ENCODE measurements at regions not wholly inside any gene's neighbourhood (a gene's known extent, or its start where the extent isn't known, plus 50 kb on each side); places are given as distances from the start of the nearest gene placed in this dataset.

DNA sequence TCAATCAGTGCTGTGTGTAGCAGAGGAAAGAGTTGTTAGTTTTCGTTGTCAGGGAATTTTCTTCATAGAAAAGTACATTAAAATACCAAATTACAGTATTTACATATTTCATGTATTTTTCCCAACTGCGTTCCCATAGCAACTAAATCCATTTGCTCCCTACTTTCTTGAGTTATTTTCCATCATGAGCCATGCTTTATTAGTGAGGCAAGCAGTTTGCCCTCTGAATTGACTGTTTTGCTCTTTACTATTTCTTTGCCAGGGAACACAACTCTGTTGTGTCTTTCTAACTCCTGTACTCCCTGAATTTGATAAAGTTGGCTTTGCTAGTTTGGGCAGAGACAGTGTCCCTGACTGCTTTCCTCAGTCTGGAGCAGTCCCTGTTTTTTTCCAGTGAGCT is 276.2 kb upstream of the SLC30A5 start:
- H3K4me3 ChIP-seq (replicated peaks in 1 of 2; ENCODE audit: low read depth in 1 of 2, low read length in 2 of 2): no peak overlapping the region
- no peaks in the 10 kb centered on the region for H3K4me1 ChIP-seq (ENCODE audit: control insufficient read depth in 1 of 2, insufficient read depth in 2 of 2, low read length in 2 of 2)
- no peak overlapping the region for H3K4me2 ChIP-seq (ENCODE audit: low read length)
- no peaks in the 10 kb centered on the region for H3K9me3 ChIP-seq (ENCODE audit: control insufficient read depth in 1 of 2, insufficient read depth in 1 of 2, low read depth in 1 of 2, low read length in 2 of 2)
- no peaks in the 10 kb centered on the region for H3K27me3 ChIP-seq (ENCODE audit: insufficient read depth, low read length)
- no peak for ATAC-seq
- no peaks in the 10 kb centered on the region for H3K36me3 ChIP-seq (ENCODE audit: control insufficient read depth in 1 of 2, insufficient read depth in 2 of 2, low read length in 2 of 2)
- RAD21 ChIA-PET (ENCODE audit: low non-redundant PET in 1 of 2, low total read pairs in 2 of 2, uncharacterized antibody in 2 of 2, unreplicated experiment in 2 of 2): no interaction called here
- intact Hi-C loops (cut with micrococcal nuclease): loop anchor here (10.0 kb wide), 1 partner anchor 63 kb away; no protein-coding TSS in a partner anchor
- CTCF ChIA-PET: no interaction called here
- POLR2A ChIA-PET: no interaction called here
- H2AFZ ChIP-seq (ENCODE audit: low read depth, low read length, poor library complexity, severe bottlenecking): no peak overlapping the region
- H3K79me2 ChIP-seq (ENCODE audit: insufficient read depth, low read length): no peaks in the 10 kb centered on the region
- H3K9ac ChIP-seq (ENCODE audit: low read length): no peak overlapping the region
- no TSS peak for BruUV-seq (replicated peaks)
- H4K20me1 ChIP-seq (ENCODE audit: insufficient read depth): no peaks in the 10 kb centered on the region
- H3K9me2 ChIP-seq (ENCODE audit: insufficient read depth): no peaks in the 10 kb centered on the region
- H3K27ac ChIP-seq (ENCODE audit: low read depth, low read length): no peak overlapping the region
- DNase-seq (ENCODE audit: low read depth, low spot score): no peak
- TF ChIP-seq SRF (IDR thresholded peaks at IDR 0.05; ENCODE audit: low read depth) (no peak), EZH2 (IDR thresholded peaks at IDR 0.05) (no peak), ELF1 (IDR thresholded peaks at IDR 0.05; ENCODE audit: borderline replicate concordance, low read depth) (no peak), YY1 (IDR thresholded peaks at IDR 0.05; ENCODE audit: extremely low read depth, insufficient replicate concordance, low read depth, low read length) (no peak), POLR2AphosphoS5 (IDR thresholded peaks at IDR 0.05; ENCODE audit: low read depth, low read length) (no peak), EZH2phosphoT487 (IDR thresholded peaks at IDR 0.05; ENCODE audit: borderline replicate concordance) (no peak), POLR2A (IDR thresholded peaks at IDR 0.05; ENCODE audit: borderline replicate concordance, extremely low read depth, insufficient read depth, insufficient read length) (no peak)

DNA sequence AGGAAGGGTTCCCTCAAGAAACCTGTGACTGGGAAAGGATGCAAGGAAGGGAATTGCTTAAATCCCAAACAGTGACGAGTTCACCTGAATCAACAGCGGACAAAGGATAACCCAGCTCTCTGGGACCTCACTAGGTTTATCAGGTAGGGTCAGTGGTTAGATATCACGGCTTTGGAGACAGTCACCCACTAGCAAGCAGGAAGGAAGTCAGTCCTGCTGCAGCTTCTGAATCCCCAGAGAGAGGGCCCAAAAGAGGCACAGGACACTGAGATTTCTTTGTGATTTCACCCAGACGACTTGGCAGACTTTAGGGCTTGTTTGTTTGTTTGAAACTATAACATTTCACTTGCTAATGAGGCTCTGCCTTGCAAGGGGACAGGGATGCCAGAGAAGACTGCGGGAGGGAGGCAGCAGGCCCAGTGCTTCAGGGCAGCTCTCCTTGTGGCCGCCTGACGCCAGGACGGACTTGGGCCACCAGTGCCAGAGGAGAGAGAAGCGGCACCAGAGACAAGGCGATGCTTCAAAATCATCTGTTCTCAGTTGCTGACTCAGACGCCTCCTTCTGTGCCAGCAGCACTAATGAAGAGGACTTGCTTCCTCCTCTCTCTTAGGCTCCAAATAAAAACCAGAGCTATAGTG is 275.6 kb upstream of the SLC30A5 start:
- H3K27me3 ChIP-seq (ENCODE audit: insufficient read depth, low read length): no peaks in the 10 kb centered on the region
- ChIA-PET RAD21 (ENCODE audit: low non-redundant PET in 1 of 2, low total read pairs in 2 of 2, uncharacterized antibody in 2 of 2, unreplicated experiment in 2 of 2) (no interaction called here), CTCF (no interaction called here), POLR2A (no interaction called here)
- H3K36me3 ChIP-seq (ENCODE audit: control insufficient read depth in 1 of 2, insufficient read depth in 2 of 2, low read length in 2 of 2): no peaks in the 10 kb centered on the region
- ATAC-seq: no peak
- H4K20me1 ChIP-seq (ENCODE audit: insufficient read depth): no peaks in the 10 kb centered on the region
- no peak overlapping the region for H3K27ac ChIP-seq (ENCODE audit: low read depth, low read length)
- H2AFZ ChIP-seq (ENCODE audit: low read depth, low read length, poor library complexity, severe bottlenecking): no peak overlapping the region
- no peaks in the 10 kb centered on the region for H3K9me2 ChIP-seq (ENCODE audit: insufficient read depth)
- no peaks in the 10 kb centered on the region for H3K4me1 ChIP-seq (ENCODE audit: control insufficient read depth in 1 of 2, insufficient read depth in 2 of 2, low read length in 2 of 2)
- no TSS peak for BruUV-seq (replicated peaks)
- intact Hi-C loops (cut with micrococcal nuclease): loop anchor here (10.0 kb wide), 1 partner anchor 63 kb away; no protein-coding TSS in a partner anchor
- H3K79me2 ChIP-seq (ENCODE audit: insufficient read depth, low read length): no peaks in the 10 kb centered on the region
- no peak overlapping the region for H3K9ac ChIP-seq (ENCODE audit: low read length)
- no peak overlapping the region for H3K4me2 ChIP-seq (ENCODE audit: low read length)
- H3K9me3 ChIP-seq (ENCODE audit: control insufficient read depth in 1 of 2, insufficient read depth in 1 of 2, low read depth in 1 of 2, low read length in 2 of 2): no peaks in the 10 kb centered on the region
- no peak for DNase-seq (ENCODE audit: low read depth, low spot score)
- no peak overlapping the region for H3K4me3 ChIP-seq (replicated peaks in 1 of 2; ENCODE audit: low read depth in 1 of 2, low read length in 2 of 2)
- TF ChIP-seq, protein P1, sequence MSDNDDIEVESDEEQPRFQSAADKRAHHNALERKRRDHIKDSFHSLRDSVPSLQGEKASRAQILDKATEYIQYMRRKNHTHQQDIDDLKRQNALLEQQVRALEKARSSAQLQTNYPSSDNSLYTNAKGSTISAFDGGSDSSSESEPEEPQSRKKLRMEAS (IDR thresholded peaks at IDR 0.05): no peak
- TF ChIP-seq, protein P2, sequence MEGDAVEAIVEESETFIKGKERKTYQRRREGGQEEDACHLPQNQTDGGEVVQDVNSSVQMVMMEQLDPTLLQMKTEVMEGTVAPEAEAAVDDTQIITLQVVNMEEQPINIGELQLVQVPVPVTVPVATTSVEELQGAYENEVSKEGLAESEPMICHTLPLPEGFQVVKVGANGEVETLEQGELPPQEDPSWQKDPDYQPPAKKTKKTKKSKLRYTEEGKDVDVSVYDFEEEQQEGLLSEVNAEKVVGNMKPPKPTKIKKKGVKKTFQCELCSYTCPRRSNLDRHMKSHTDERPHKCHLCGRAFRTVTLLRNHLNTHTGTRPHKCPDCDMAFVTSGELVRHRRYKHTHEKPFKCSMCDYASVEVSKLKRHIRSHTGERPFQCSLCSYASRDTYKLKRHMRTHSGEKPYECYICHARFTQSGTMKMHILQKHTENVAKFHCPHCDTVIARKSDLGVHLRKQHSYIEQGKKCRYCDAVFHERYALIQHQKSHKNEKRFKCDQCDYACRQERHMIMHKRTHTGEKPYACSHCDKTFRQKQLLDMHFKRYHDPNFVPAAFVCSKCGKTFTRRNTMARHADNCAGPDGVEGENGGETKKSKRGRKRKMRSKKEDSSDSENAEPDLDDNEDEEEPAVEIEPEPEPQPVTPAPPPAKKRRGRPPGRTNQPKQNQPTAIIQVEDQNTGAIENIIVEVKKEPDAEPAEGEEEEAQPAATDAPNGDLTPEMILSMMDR (IDR thresholded peaks at IDR 0.05 in 2 of 3, conservative IDR thresholded peaks at IDR 0.05 in 1 of 3; ENCODE audit: borderline replicate concordance in 1 of 3, insufficient read depth in 1 of 3, low read depth in 2 of 3, low read length in 2 of 3): no peak
- TF ChIP-seq SRF (IDR thresholded peaks at IDR 0.05; ENCODE audit: low read depth) (no peak), EZH2 (IDR thresholded peaks at IDR 0.05) (no peak), POLR2AphosphoS5 (IDR thresholded peaks at IDR 0.05; ENCODE audit: low read depth, low read length) (no peak), ZFX (IDR thresholded peaks at IDR 0.05) (no peak), JUND (IDR thresholded peaks at IDR 0.05) (no peak), RAD21 (IDR thresholded peaks at IDR 0.05; ENCODE audit: low read depth) (no peak)
- TF ChIP-seq, protein P3, sequence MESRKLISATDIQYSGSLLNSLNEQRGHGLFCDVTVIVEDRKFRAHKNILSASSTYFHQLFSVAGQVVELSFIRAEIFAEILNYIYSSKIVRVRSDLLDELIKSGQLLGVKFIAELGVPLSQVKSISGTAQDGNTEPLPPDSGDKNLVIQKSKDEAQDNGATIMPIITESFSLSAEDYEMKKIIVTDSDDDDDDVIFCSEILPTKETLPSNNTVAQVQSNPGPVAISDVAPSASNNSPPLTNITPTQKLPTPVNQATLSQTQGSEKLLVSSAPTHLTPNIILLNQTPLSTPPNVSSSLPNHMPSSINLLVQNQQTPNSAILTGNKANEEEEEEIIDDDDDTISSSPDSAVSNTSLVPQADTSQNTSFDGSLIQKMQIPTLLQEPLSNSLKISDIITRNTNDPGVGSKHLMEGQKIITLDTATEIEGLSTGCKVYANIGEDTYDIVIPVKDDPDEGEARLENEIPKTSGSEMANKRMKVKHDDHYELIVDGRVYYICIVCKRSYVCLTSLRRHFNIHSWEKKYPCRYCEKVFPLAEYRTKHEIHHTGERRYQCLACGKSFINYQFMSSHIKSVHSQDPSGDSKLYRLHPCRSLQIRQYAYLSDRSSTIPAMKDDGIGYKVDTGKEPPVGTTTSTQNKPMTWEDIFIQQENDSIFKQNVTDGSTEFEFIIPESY (IDR thresholded peaks at IDR 0.05; ENCODE audit: extremely low read depth, insufficient replicate concordance, low read length): no peak
- TF ChIP-seq, protein P4, sequence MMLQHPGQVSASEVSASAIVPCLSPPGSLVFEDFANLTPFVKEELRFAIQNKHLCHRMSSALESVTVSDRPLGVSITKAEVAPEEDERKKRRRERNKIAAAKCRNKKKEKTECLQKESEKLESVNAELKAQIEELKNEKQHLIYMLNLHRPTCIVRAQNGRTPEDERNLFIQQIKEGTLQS (IDR thresholded peaks at IDR 0.05): no peak

All from HCT116 (cell line).